ENCODE measurements at regions not wholly inside any gene's neighbourhood (a gene's known extent, or its start where the extent isn't known, plus 50 kb on each side); places are given as distances from the start of the nearest gene placed in this dataset.

- TF ChIP-seq CHD7 (IDR thresholded peaks at IDR 0.05; ENCODE audit: insufficient replicate concordance, low read length) (no peak), EP300 (IDR thresholded peaks at IDR 0.05; ENCODE audit: borderline replicate concordance in 1 of 2, low read depth in 2 of 2, low read length in 2 of 2) (no peak), POLR2A (IDR thresholded peaks at IDR 0.05; ENCODE audit: control extremely low read depth in 1 of 2, low read depth in 2 of 2, low read length in 2 of 2) (no peak), SP4 (IDR thresholded peaks at IDR 0.05; ENCODE audit: low read length) (no peak), JUN (IDR thresholded peaks at IDR 0.05; ENCODE audit: low read depth, low read length) (no peak), PHF8 (conservative IDR thresholded peaks at IDR 0.05; ENCODE audit: low read depth, low read length) (no peak), ZNF274 (IDR thresholded peaks at IDR 0.05; ENCODE audit: borderline replicate concordance, extremely low read depth, low read length) (no peak), CEBPB (IDR thresholded peaks at IDR 0.05; ENCODE audit: low read depth, low read length) (no peak), POLR2AphosphoS5 (IDR thresholded peaks at IDR 0.05; ENCODE audit: low read depth, low read length) (no peak)
- TF ChIP-seq, protein P1, sequence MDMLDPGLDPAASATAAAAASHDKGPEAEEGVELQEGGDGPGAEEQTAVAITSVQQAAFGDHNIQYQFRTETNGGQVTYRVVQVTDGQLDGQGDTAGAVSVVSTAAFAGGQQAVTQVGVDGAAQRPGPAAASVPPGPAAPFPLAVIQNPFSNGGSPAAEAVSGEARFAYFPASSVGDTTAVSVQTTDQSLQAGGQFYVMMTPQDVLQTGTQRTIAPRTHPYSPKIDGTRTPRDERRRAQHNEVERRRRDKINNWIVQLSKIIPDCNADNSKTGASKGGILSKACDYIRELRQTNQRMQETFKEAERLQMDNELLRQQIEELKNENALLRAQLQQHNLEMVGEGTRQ (IDR thresholded peaks at IDR 0.05; ENCODE audit: low read length): no peak
Measured at GRCh38 chr15:47542312-47542989, 174.9 kb upstream of the SEMA6D start (continued).

Data from H1 (cell line).